ENCODE measurements at regions not wholly inside any gene's neighbourhood (a gene's known extent, or its start where the extent isn't known, plus 50 kb on each side); places are given as distances from the start of the nearest gene placed in this dataset.

DNA sequence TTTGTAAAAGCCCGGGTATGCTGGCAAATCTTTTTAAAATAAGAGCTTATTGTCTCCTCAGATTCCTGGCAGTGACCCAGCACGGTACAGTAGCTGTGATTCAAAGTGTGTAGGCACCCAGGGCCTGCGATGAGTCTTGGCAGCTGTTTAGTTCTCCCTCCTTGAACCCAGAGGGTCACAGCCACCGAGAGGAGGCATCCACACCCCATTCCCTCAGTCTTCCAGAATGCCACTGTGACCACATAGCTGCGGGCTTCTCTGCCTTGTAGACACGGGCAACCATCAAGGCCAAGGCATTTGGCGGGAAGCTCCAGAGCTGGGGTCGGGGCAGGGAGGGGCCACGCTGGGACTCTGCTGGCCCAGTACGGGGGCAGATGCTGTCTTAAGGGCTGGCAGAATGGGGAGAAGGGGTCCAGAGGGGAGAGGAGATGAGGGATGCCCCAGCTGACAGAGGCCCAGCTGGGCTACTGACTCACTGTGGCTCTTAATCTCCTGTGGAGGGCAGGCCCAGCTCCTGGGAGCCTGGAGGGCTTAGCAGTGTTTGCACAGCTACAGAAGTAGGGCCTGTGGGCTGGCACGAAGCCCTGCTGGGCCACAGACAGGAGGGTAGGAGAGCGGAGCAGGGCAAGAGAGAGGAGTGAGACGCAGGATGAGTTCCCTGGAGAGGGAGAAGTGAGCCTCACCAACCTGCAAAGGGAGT is 68.8 kb upstream of the DLG1 start:
- no peak for TF ChIP-seq EZH2 (IDR thresholded peaks at IDR 0.05; ENCODE audit: low read length, missing control alignments)
- TF ChIP-seq, protein P1, sequence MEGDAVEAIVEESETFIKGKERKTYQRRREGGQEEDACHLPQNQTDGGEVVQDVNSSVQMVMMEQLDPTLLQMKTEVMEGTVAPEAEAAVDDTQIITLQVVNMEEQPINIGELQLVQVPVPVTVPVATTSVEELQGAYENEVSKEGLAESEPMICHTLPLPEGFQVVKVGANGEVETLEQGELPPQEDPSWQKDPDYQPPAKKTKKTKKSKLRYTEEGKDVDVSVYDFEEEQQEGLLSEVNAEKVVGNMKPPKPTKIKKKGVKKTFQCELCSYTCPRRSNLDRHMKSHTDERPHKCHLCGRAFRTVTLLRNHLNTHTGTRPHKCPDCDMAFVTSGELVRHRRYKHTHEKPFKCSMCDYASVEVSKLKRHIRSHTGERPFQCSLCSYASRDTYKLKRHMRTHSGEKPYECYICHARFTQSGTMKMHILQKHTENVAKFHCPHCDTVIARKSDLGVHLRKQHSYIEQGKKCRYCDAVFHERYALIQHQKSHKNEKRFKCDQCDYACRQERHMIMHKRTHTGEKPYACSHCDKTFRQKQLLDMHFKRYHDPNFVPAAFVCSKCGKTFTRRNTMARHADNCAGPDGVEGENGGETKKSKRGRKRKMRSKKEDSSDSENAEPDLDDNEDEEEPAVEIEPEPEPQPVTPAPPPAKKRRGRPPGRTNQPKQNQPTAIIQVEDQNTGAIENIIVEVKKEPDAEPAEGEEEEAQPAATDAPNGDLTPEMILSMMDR (conservative IDR thresholded peaks at IDR 0.05 in 1 of 2, IDR thresholded peaks at IDR 0.05 in 1 of 2; ENCODE audit: low read depth in 1 of 2, low read length in 2 of 2) = no peak

Measured in fibroblast of lung (primary cell).